ENCODE measurements at regions not wholly inside any gene's neighbourhood (a gene's known extent, or its start where the extent isn't known, plus 50 kb on each side); places are given as distances from the start of the nearest gene placed in this dataset.

DNA sequence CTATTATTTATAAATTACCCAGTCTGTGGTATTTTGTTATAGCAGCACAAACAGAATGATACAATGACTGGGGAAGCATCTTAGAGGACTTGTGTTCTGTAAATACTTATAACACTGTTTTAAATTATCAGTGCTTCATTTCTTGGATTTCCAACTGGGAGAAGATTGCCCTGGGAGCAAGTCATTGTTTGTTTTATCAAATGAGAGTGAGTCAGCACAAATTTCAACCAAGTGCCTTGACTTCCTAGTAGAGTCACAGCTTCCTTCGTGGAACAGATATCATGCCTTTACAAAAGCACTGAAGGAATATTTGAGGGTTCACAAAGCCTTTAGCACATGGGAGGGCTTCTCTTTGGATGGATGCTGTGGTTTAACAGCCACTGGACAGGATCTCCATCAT, 234.1 kb downstream of the KTN1 start:
- peaks cover 0 to 19% (median 0%) of the 10 kb centered on the region in 12 donors for H3K4me1 ChIP-seq
- no peak for ATAC-seq
- intact Hi-C loops (cut with DNase I) = no loop called here
- H3K27ac ChIP-seq = peak overlapping the region in 1 of 12 donors; percentile 79
- 69 to 80% (median 78%) methylated on average over 1 of the region's 1 CpG for WGBS, 4 donors
- no peaks in the 10 kb centered on the region for H3K36me3 ChIP-seq
- no peaks in the 10 kb centered on the region for H3K27me3 ChIP-seq
- TF ChIP-seq CTCF (IDR thresholded peaks at IDR 0.05) (no peak), POLR2A (IDR thresholded peaks at IDR 0.05) (no peak)
- peaks cover 0 to 13% (median 0%) of the 10 kb centered on the region in 12 donors for H3K9me3 ChIP-seq
- no peak overlapping the region for H3K4me3 ChIP-seq
- no peak for DNase-seq

- 84 to 97% (median 94%) methylated on average over 1 of the region's 1 CpG for WGBS, 4 donors
- intact Hi-C loops (cut with DNase I) = no loop called here
- H3K27ac ChIP-seq = peak overlapping the region in 1 of 12 donors; percentile 79
Measured at GRCh38 chr14:55814873-55815272, 234.9 kb downstream of the KTN1 start.

GRCh38 chr14:55816225-55816624, 236.2 kb downstream of the KTN1 start:
- intact Hi-C loops (cut with DNase I) = no loop called here
- peaks cover 0 to 9% (median 0%) of the 10 kb centered on the region in 12 donors for H3K9me3 ChIP-seq
- H3K27me3 ChIP-seq = no peaks in the 10 kb centered on the region
- H3K36me3 ChIP-seq = no peaks in the 10 kb centered on the region
- no peak overlapping the region for H3K27ac ChIP-seq
- no peak for TF ChIP-seq POLR2A (IDR thresholded peaks at IDR 0.05)
- TF ChIP-seq CTCF (IDR thresholded peaks at IDR 0.05) = no peak
- H3K4me3 ChIP-seq = no peak overlapping the region
- DNase-seq (no peak), ATAC-seq (no peak)
- H3K4me1 ChIP-seq = peaks cover 0 to 19% (median 0%) of the 10 kb centered on the region in 12 donors

More at GRCh38 chr14:55814873-55815272, 234.9 kb downstream of the KTN1 start:
- Histone ChIP-seq H3K4me1 (peaks cover 0 to 19% (median 0%) of the 10 kb centered on the region in 12 donors), H3K36me3 (no peaks in the 10 kb centered on the region), H3K27me3 (no peaks in the 10 kb centered on the region), H3K4me3 (no peak overlapping the region), H3K9me3 (peaks cover 0 to 13% (median 0%) of the 10 kb centered on the region in 12 donors)
- ATAC-seq (no peak), DNase-seq (no peak)
- no peak for TF ChIP-seq POLR2A (IDR thresholded peaks at IDR 0.05)
- TF ChIP-seq CTCF (IDR thresholded peaks at IDR 0.05) = no peak

DNA sequence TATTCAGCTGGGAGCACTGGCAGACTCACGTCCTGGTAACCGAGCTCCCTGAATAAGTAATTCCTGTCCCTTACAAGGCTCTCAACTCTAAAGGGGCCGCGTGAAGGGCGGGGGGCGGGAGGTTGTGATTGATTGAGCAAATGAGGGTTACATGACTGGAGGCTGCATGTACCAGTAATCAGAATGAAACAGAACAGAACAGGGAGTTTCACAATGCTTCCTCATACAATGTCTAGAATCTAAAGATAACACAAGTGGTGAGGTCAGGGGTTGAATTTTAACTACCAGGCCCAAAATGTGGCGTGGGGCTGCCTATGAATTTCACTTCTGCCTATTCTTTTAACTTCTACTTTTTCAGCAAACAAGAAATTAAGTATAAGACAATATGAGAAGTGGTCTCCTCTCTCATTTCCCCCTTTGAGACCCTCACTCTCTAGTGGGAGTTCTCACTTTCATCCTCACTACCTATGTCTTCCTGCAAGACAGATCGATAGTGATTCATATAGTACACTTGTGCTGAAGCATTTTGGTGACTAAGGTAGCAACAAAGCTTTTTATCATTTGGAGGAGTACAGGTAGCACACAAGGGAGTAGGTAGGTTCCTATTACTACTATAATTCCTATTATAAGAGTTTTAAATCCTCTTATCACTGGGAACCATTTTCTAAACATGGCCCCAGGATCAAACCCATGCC, 239.8 kb downstream of the KTN1 start:
- WGBS, 4 donors = 73 to 82% (median 75%) methylated on average over 8 of the region's 8 CpGs
- ATAC-seq = no peak
- intact Hi-C loops (cut with DNase I) = no loop called here

More for the DNA sequence above, 239.8 kb downstream of the KTN1 start:
- no peak for DNase-seq
- H3K27ac ChIP-seq = peak overlapping the region in 1 of 12 donors; percentile 63
- TF ChIP-seq CTCF (IDR thresholded peaks at IDR 0.05) (no peak), POLR2A (IDR thresholded peaks at IDR 0.05) (no peak)
- peaks cover 0 to 8% (median 0%) of the 10 kb centered on the region in 12 donors for H3K4me1 ChIP-seq
- H3K4me3 ChIP-seq = no peak overlapping the region
- H3K9me3 ChIP-seq = peaks cover 0 to 14% (median 3%) of the 10 kb centered on the region in 12 donors
- no peaks in the 10 kb centered on the region for H3K27me3 ChIP-seq
- H3K36me3 ChIP-seq = no peaks in the 10 kb centered on the region
